Kidney (tissue), 13 donors: ENCODE measurements at regions not wholly inside any gene's neighbourhood (a gene's known extent, or its start where the extent isn't known, plus 50 kb on each side); places are given as distances from the start of the nearest gene placed in this dataset.

ENCODE experiments used
- DNase-seq, 5 donors: peaks; one replicate each; pipeline ENCODE4 v3.0.0-alpha.2; 2013 to 2020
- FAIRE-seq: peaks from 2 replicates; lab custom pipeline; 2012; peaks lifted over from hg19 to GRCh38; lab: Jason Lieb, UNC
- H3K27ac ChIP-seq, 2 donors: one replicate each; pipeline ENCODE4 v1.7.0; 2013; ENCODE audit warnings: low read depth in 2 of 2, low read length in 2 of 2, inconsistent platforms in 1 of 2
- H3K27me3 ChIP-seq: one replicate; pipeline ENCODE4 v1.7.1; 2013; ENCODE audit warnings: low read length, inconsistent platforms; ENCODE audit not compliant: control insufficient read depth, insufficient read depth
- H3K36me3 ChIP-seq, 3 donors: one replicate each; pipeline versions ENCODE4 v1.7.0 to v1.7.1; 2013; ENCODE audit warnings: low read length in 3 of 3, control low read depth in 1 of 3, inconsistent platforms in 1 of 3; ENCODE audit not compliant: insufficient read depth in 3 of 3, control insufficient read depth in 2 of 3
- H3K4me1 ChIP-seq, 3 donors: one replicate each; pipeline versions ENCODE4 v1.7.0 to v1.7.1; 2013; ENCODE audit warnings: low read length in 3 of 3, inconsistent platforms in 1 of 3, low read depth in 1 of 3; ENCODE audit not compliant: control insufficient read depth in 2 of 3, insufficient read depth in 2 of 3
- H3K4me3 ChIP-seq, 3 donors: one replicate each; pipeline versions ENCODE4 v1.7.0 to v1.8.1; 2013; ENCODE audit warnings: low read length in 3 of 3, control low read depth in 1 of 3, inconsistent platforms in 1 of 3
- H3K9ac ChIP-seq, 3 donors: one replicate each; pipeline versions ENCODE4 v1.7.0 to v1.7.1; 2013; ENCODE audit warnings: low read length in 3 of 3, control low read depth in 1 of 3, inconsistent platforms in 1 of 3
- H3K9me3 ChIP-seq, 3 donors: one replicate each; pipeline versions ENCODE4 v1.7.0 to v1.7.1; 2013; ENCODE audit warnings: low read length in 3 of 3, control low read depth in 1 of 3, inconsistent platforms in 1 of 3; ENCODE audit not compliant: control insufficient read depth in 2 of 3, insufficient read depth in 1 of 3
- CTCF ChIP-seq: IDR thresholded peaks from 3 replicates; pipeline ENCODE4 v1.5.1; 2012; ENCODE audit warnings: mild to moderate bottlenecking, moderate library complexity, borderline replicate concordance; ENCODE audit not compliant: insufficient read depth; ENCODE audit errors: extremely low read depth
- intact Hi-C: fragments of 100-400 bp; cut with DNase I; formaldehyde crosslinking; loops from one replicate; pipeline ENCODE4 v1.11.1; 2022
- donor health status: control.
- donor health status: control.
- donor health status: control.
- donor health status: control.
- donor health status: control.
- donor health status: DM: yes; HTN: yes; CAD: no.
- donor health status: Normal renal cell carcinoma (clear cell type).

DNA sequence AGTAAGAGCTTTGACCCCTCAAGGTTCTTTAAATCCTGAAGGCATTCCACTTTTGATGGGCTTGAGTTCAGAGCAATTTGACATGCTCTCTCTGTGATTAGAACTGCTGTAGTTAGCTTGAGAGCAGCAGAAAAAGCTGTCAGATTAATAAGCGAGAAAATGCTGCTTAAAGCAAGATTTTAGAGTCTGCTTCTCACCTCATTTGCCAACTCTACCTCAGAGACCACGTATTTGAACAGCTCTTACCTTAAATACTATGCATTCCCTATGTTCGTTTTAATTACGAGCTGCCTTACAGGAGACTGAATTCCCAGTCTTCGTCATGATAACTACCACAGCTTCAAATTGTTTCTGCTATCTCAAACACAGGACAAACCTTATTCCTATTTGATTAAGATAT, 253.4 kb downstream of the SLITRK6 start:
- Histone ChIP-seq H3K36me3 (no peaks in the 10 kb centered on the region), H3K9me3 (no peaks in the 10 kb centered on the region), H3K4me1 (no peaks in the 10 kb centered on the region), H3K4me3 (no peak overlapping the region), H3K27me3 (no peaks in the 10 kb centered on the region), H3K9ac (no peak overlapping the region), H3K27ac (no peak overlapping the region)
- DNase-seq (no peak), FAIRE-seq (no peak)
- no peak for TF ChIP-seq CTCF
- intact Hi-C loops: no loop called here

- no peaks in the 10 kb centered on the region for H3K9me3 ChIP-seq
- no peak overlapping the region for H3K27ac ChIP-seq
- H3K4me3 ChIP-seq: no peak overlapping the region
- no peaks in the 10 kb centered on the region for H3K27me3 ChIP-seq
- H3K9ac ChIP-seq: no peak overlapping the region
- no peak for TF ChIP-seq CTCF
- DNase-seq (no peak), FAIRE-seq (no peak)
- H3K4me1 ChIP-seq: no peaks in the 10 kb centered on the region
- intact Hi-C loops: no loop called here
- H3K36me3 ChIP-seq: no peaks in the 10 kb centered on the region
Measured at GRCh38 chr13:85544756-85545155, 254.5 kb downstream of the SLITRK6 start.

GRCh38 chr13:85543144-85543543, 256.1 kb downstream of the SLITRK6 start:
- Histone ChIP-seq H3K4me3 (no peak overlapping the region), H3K27me3 (no peaks in the 10 kb centered on the region), H3K36me3 (no peaks in the 10 kb centered on the region), H3K27ac (no peak overlapping the region), H3K9me3 (no peaks in the 10 kb centered on the region), H3K9ac (no peak overlapping the region), H3K4me1 (no peaks in the 10 kb centered on the region)
- intact Hi-C loops: no loop called here
- no peak for DNase-seq
- FAIRE-seq: no peak
- no peak for TF ChIP-seq CTCF

DNA sequence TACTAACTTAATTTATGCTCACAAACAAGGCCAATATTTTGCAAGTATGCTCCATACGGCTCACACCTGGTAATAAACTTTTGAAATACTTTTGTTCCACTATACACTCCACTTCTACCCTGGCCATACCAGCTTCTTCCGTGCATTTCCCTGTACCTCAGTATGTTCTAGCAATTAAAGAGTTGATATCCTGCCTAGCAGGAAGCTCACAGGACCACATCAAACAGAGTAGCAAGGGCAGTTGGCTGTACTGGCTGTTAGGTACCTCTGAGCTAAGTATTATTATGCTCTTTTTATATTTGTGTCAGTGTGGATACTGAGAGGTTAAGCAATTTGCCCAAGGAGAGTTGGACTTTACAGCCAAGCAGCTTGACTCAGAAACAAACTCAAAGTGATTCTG, 257.7 kb downstream of the SLITRK6 start:
- no peak for TF ChIP-seq CTCF
- Histone ChIP-seq H3K4me1 (no peaks in the 10 kb centered on the region), H3K4me3 (no peak overlapping the region), H3K9me3 (no peaks in the 10 kb centered on the region), H3K9ac (no peak overlapping the region), H3K27ac (no peak overlapping the region), H3K27me3 (no peaks in the 10 kb centered on the region), H3K36me3 (no peaks in the 10 kb centered on the region)
- intact Hi-C loops: no loop called here
- FAIRE-seq: no peak
- no peak for DNase-seq
